ENCODE measurements at regions not wholly inside any gene's neighbourhood (a gene's known extent, or its start where the extent isn't known, plus 50 kb on each side); places are given as distances from the start of the nearest gene placed in this dataset.

- CTCF ChIA-PET, result no interaction called here
- intact Hi-C loops (cut with micrococcal nuclease), result no loop called here
Measured at GRCh38 chr6:112760831-112761230, 413.7 kb downstream of the RFPL4B start.

GRCh38 chr6:112761740-112762139, 414.6 kb downstream of the RFPL4B start:
- intact Hi-C loops (cut with micrococcal nuclease) (no loop called here), dilution Hi-C loops (cut with MboI; ENCODE audit: extremely low pct_ligation_motif_present, low sequenced_read_pairs) (no loop called here)
- Histone ChIP-seq H3K9me3 (replicated peaks; ENCODE audit: control insufficient read depth, insufficient read depth, low read length) (no peaks in the 10 kb centered on the region), H3K36me3 (ENCODE audit: control insufficient read depth in 2 of 2, extremely low read depth in 1 of 2, insufficient read depth in 2 of 2, low read length in 2 of 2) (no peaks in the 10 kb centered on the region), H3K4me3 (replicated peaks in 1 of 3; ENCODE audit: insufficient read depth in 1 of 3, low read depth in 1 of 3, low read length in 3 of 3) (no peak overlapping the region), H3K4me2 (ENCODE audit: insufficient read depth, low read length) (no peak overlapping the region), H3K79me2 (ENCODE audit: control insufficient read depth, insufficient read depth, low read length) (no peaks in the 10 kb centered on the region), H2AFZ (ENCODE audit: low read depth, low read length) (no peak overlapping the region), H3K9me1 (replicated peaks; ENCODE audit: control insufficient read depth, extremely low read depth, insufficient read depth, low read length) (no peaks in the 10 kb centered on the region), H4K20me1 (replicated peaks; ENCODE audit: control insufficient read depth, extremely low read depth, insufficient read depth, low read length) (no peaks in the 10 kb centered on the region), H3K27ac (ENCODE audit: insufficient read depth, low read depth, low read length) (no peak overlapping the region), H3K4me1 (ENCODE audit: control insufficient read depth, extremely low read depth, insufficient read depth, low read length) (no peaks in the 10 kb centered on the region), H3K9ac (replicated peaks; ENCODE audit: extremely low read depth, insufficient read depth, low read length) (no peak overlapping the region), H3K27me3 (ENCODE audit: control insufficient read depth in 2 of 2, insufficient read depth in 2 of 2, low read length in 2 of 2) (no peaks in the 10 kb centered on the region)
- FAIRE-seq (no peak), DNase-seq (ENCODE audit: low read depth, low spot score) (no peak)
- no TSS peak for BruUV-seq (replicated peaks)
- TF ChIP-seq MYC (IDR thresholded peaks at IDR 0.05; ENCODE audit: low read depth, low read length), result no peak
- no peak for TF ChIP-seq EZH2 (IDR thresholded peaks at IDR 0.05; ENCODE audit: borderline replicate concordance, low read depth, low read length, severe bottlenecking)
- TF ChIP-seq FOS (IDR thresholded peaks at IDR 0.05; ENCODE audit: borderline replicate concordance, insufficient read depth, low read length), result no peak
- no peak for TF ChIP-seq POLR2A (IDR thresholded peaks at IDR 0.05; ENCODE audit: low read depth, low read length)
- TF ChIP-seq CTCF (IDR thresholded peaks at IDR 0.05; ENCODE audit: extremely low read depth in 1 of 2, insufficient read depth in 1 of 2, low read depth in 1 of 2, low read length in 2 of 2), result no peak
- no peak for TF ChIP-seq POLR2AphosphoS5 (IDR thresholded peaks at IDR 0.05; ENCODE audit: insufficient read depth, low read depth, low read length)
- no peak for TF ChIP-seq MAX (IDR thresholded peaks at IDR 0.05; ENCODE audit: insufficient read depth, insufficient read length)
- CTCF ChIA-PET, result no interaction called here
- POLR2A ChIA-PET, result no interaction called here

More at GRCh38 chr6:112760831-112761230, 413.7 kb downstream of the RFPL4B start:
- Histone ChIP-seq H3K4me1 (ENCODE audit: control insufficient read depth, extremely low read depth, insufficient read depth, low read length) (no peaks in the 10 kb centered on the region), H3K36me3 (ENCODE audit: control insufficient read depth in 2 of 2, extremely low read depth in 1 of 2, insufficient read depth in 2 of 2, low read length in 2 of 2) (no peaks in the 10 kb centered on the region), H3K79me2 (ENCODE audit: control insufficient read depth, insufficient read depth, low read length) (no peaks in the 10 kb centered on the region), H3K4me2 (ENCODE audit: insufficient read depth, low read length) (no peak overlapping the region), H3K27me3 (ENCODE audit: control insufficient read depth in 2 of 2, insufficient read depth in 2 of 2, low read length in 2 of 2) (no peaks in the 10 kb centered on the region), H3K9ac (replicated peaks; ENCODE audit: extremely low read depth, insufficient read depth, low read length) (no peak overlapping the region), H4K20me1 (replicated peaks; ENCODE audit: control insufficient read depth, extremely low read depth, insufficient read depth, low read length) (no peaks in the 10 kb centered on the region), H3K27ac (ENCODE audit: insufficient read depth, low read depth, low read length) (no peak overlapping the region), H3K9me3 (replicated peaks; ENCODE audit: control insufficient read depth, insufficient read depth, low read length) (no peaks in the 10 kb centered on the region), H3K9me1 (replicated peaks; ENCODE audit: control insufficient read depth, extremely low read depth, insufficient read depth, low read length) (no peaks in the 10 kb centered on the region), H2AFZ (ENCODE audit: low read depth, low read length) (no peak overlapping the region), H3K4me3 (replicated peaks in 1 of 3; ENCODE audit: insufficient read depth in 1 of 3, low read depth in 1 of 3, low read length in 3 of 3) (no peak overlapping the region)
- no peak for FAIRE-seq
- TF ChIP-seq JUN (IDR thresholded peaks at IDR 0.05; ENCODE audit: borderline replicate concordance, insufficient read depth, insufficient read length, low read depth), result no peak
- no peak for TF ChIP-seq MYC (IDR thresholded peaks at IDR 0.05; ENCODE audit: low read depth, low read length)
- no peak for TF ChIP-seq EZH2 (IDR thresholded peaks at IDR 0.05; ENCODE audit: borderline replicate concordance, low read depth, low read length, severe bottlenecking)
- no peak for TF ChIP-seq FOS (IDR thresholded peaks at IDR 0.05; ENCODE audit: borderline replicate concordance, insufficient read depth, low read length)
- no peak for TF ChIP-seq POLR2AphosphoS5 (IDR thresholded peaks at IDR 0.05; ENCODE audit: insufficient read depth, low read depth, low read length)
- TF ChIP-seq MAX (IDR thresholded peaks at IDR 0.05; ENCODE audit: insufficient read depth, insufficient read length), result no peak
- POLR2A ChIA-PET, result no interaction called here
- BruUV-seq (replicated peaks), result no TSS peak
- DNase-seq (ENCODE audit: low read depth, low spot score), result no peak
- dilution Hi-C loops (cut with MboI; ENCODE audit: extremely low pct_ligation_motif_present, low sequenced_read_pairs), result no loop called here

All from endothelial cell of umbilical vein (primary cell).